ENCODE measurements at regions not wholly inside any gene's neighbourhood (a gene's known extent, or its start where the extent isn't known, plus 50 kb on each side); places are given as distances from the start of the nearest gene placed in this dataset.
"Not testable (repeated sequence)": the region's sequence is repeated elsewhere in the genome, so short reads cannot be mapped to it uniquely, and the experiment has no call there.

DNA sequence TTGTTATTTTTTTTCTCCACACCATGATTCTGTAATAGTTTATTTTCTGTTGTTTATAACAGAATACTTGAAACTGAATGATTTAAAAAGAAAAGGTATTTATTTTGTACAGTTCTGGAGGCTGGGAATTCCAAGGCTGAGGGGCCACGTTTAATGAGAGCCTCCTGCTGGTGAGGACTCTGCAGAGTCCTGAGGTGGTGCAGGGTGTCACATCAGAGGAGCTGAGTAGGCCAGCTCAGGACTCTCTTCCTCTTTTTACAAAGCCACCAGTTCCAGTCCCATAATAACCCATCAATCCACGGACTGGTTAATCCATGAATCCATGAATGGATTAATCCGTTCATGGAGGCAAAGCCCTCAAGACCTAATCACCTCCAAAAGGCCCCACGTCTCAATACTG is 71.6 kb downstream of the TFAP2A start:
- H3K9me3 ChIP-seq (ENCODE audit: control insufficient read depth, low read depth, low read length) = no peaks in the 10 kb centered on the region
- H3K27me3 ChIP-seq (ENCODE audit: control insufficient read depth, insufficient read depth, low read length) = no peaks in the 10 kb centered on the region
- H3K27ac ChIP-seq (ENCODE audit: low read length) = no peak overlapping the region
- H3K9ac ChIP-seq (ENCODE audit: low read length) = no peak overlapping the region
- H3K36me3 ChIP-seq (ENCODE audit: control insufficient read depth, low read depth, low read length) = no peaks in the 10 kb centered on the region
- no peaks in the 10 kb centered on the region for H3K4me1 ChIP-seq (ENCODE audit: control insufficient read depth, low read depth, low read length)
- H3K4me3 ChIP-seq (ENCODE audit: low read length) = no peak overlapping the region

DNA sequence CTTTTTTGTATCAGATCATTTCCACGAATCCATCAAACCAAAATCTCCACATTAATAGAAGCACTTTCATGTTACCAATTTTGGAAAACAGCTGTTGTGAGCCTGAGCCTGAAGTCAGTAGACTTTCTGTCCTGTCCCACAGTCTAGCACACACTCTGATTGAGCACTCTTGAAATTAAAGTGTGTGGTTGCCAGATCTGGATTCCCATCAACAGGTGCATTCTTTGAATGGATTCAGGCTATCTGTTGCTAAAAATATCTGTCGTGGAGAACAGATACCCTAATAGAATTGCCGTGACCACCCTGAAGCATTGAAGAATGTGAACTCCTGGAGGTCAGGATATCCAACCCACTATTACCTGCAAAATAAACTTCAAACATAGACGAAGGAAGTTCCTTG is 73.3 kb downstream of the TFAP2A start:
- Histone ChIP-seq H3K4me3 (ENCODE audit: low read length) (no peak overlapping the region), H3K9ac (ENCODE audit: low read length) (no peak overlapping the region), H3K27me3 (ENCODE audit: control insufficient read depth, insufficient read depth, low read length) (no peaks in the 10 kb centered on the region), H3K27ac (ENCODE audit: low read length) (no peak overlapping the region), H3K9me3 (ENCODE audit: control insufficient read depth, low read depth, low read length) (no peaks in the 10 kb centered on the region), H3K36me3 (ENCODE audit: control insufficient read depth, low read depth, low read length) (no peaks in the 10 kb centered on the region), H3K4me1 (ENCODE audit: control insufficient read depth, low read depth, low read length) (no peaks in the 10 kb centered on the region)

DNA sequence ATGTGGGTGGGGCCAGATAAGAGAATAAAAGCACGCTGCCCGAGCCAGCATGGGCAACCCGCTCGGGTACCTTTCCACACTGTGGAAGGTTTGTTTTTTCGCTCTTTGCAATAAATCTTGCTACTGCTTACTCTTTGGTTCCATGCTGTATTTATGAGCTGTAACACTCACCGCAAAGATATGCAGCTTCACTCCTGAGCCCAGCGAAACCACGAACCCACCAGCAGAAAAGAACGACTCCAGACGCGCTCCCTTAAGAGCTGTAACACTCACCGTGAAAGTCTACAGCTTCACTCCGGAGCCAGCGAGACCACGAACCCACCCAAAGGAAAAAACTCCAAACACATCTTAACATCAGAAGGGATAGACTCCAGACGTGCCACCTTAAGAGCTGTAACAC is 76.7 kb downstream of the TFAP2A start:
- H3K4me3 ChIP-seq (ENCODE audit: low read length) = no peak overlapping the region
- H3K36me3 ChIP-seq (ENCODE audit: control insufficient read depth, low read depth, low read length) = no peaks in the 10 kb centered on the region

DNA sequence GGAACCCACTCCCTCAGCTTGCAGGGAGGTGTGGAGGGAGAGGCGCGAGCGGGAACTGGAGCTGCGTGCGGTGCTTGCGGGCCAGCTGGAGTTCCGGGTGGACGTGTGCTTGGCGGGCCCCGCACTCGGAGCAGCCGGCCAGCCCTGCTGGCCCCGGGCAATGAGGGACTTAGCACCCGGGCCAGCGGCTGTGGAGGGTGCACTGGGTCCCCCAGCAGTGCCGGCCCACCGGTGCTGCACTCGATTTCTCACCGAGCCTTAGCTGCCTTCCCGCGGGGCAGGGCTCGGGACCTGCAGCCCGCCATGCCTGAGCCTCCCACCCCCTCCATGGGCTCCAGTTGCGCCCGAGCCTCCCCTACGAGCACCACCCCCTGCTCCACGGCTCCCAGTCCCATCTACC is 77.5 kb downstream of the TFAP2A start:
- H3K27ac ChIP-seq (ENCODE audit: low read length); H3K36me3 ChIP-seq (ENCODE audit: control insufficient read depth, low read depth, low read length); H3K27me3 ChIP-seq (ENCODE audit: control insufficient read depth, insufficient read depth, low read length); H3K9me3 ChIP-seq (ENCODE audit: control insufficient read depth, low read depth, low read length); H3K9ac ChIP-seq (ENCODE audit: low read length); H3K4me3 ChIP-seq (ENCODE audit: low read length); H3K4me1 ChIP-seq (ENCODE audit: control insufficient read depth, low read depth, low read length): not testable (repeated sequence)

More for the DNA sequence above, 76.7 kb downstream of the TFAP2A start:
- Histone ChIP-seq H3K9me3 (ENCODE audit: control insufficient read depth, low read depth, low read length) (no peaks in the 10 kb centered on the region), H3K4me1 (ENCODE audit: control insufficient read depth, low read depth, low read length) (no peaks in the 10 kb centered on the region), H3K27ac (ENCODE audit: low read length) (no peak overlapping the region), H3K27me3 (ENCODE audit: control insufficient read depth, insufficient read depth, low read length) (no peaks in the 10 kb centered on the region), H3K9ac (ENCODE audit: low read length) (no peak overlapping the region)

DNA sequence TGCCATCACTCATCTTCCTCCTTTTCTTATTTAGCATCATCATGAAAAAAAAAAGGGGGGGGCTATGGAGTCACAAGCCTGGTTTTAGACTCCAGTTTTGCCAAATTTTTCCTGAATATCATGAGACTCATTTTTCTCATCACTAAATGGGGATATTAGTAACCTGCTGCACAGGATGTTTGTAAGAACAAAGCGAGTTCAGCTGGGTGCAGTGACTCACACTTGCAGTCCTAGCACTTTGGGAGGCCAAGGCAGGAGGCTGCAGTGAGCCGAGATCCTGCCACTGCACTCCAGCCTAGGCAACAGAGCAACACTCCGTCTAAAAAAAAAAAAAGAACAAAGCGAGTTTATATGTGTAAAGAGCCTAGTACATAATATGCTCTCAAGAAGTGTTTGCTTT is 82.8 kb downstream of the TFAP2A start:
- Histone ChIP-seq H3K4me1 (ENCODE audit: control insufficient read depth, low read depth, low read length) (no peaks in the 10 kb centered on the region), H3K4me3 (ENCODE audit: low read length) (no peak overlapping the region), H3K9ac (ENCODE audit: low read length) (no peak overlapping the region), H3K27me3 (ENCODE audit: control insufficient read depth, insufficient read depth, low read length) (no peaks in the 10 kb centered on the region), H3K36me3 (ENCODE audit: control insufficient read depth, low read depth, low read length) (no peaks in the 10 kb centered on the region), H3K9me3 (ENCODE audit: control insufficient read depth, low read depth, low read length) (no peaks in the 10 kb centered on the region), H3K27ac (ENCODE audit: low read length) (no peak overlapping the region)

DNA sequence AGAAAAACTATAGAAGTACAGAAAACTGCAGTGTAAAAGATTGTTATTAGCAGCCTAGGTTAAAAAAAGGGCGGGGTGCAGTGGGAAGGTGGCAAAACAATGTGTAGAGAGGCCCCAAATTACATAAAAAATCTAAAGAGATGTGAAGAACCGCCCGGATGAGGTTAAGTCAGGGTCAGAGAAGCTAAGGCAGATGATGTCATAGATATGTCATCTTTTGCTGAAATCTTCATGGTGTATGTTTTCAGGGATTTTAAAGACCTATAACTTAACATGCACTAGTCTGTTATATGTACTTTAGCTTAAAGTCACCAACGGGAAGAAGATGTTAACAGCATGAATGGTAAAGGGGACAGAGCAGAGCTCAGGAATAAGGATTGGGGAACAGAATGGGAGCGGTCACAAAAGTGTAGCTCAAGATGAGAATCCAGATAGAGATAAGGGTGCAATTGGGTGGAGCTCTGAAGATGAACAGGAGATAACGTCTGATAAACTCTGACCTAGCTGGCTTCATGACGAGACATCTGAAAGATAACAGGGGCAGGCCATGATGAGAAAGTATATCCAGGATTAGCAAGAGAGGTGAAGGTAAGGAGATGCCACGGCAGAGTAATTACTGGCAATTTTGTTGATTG is 83.4 kb downstream of the TFAP2A start:
- Histone ChIP-seq H3K27me3 (ENCODE audit: control insufficient read depth, insufficient read depth, low read length) (no peaks in the 10 kb centered on the region), H3K4me3 (ENCODE audit: low read length) (no peak overlapping the region), H3K36me3 (ENCODE audit: control insufficient read depth, low read depth, low read length) (no peaks in the 10 kb centered on the region), H3K4me1 (ENCODE audit: control insufficient read depth, low read depth, low read length) (no peaks in the 10 kb centered on the region), H3K9ac (ENCODE audit: low read length) (no peak overlapping the region), H3K27ac (ENCODE audit: low read length) (no peak overlapping the region), H3K9me3 (ENCODE audit: control insufficient read depth, low read depth, low read length) (no peaks in the 10 kb centered on the region)

DNA sequence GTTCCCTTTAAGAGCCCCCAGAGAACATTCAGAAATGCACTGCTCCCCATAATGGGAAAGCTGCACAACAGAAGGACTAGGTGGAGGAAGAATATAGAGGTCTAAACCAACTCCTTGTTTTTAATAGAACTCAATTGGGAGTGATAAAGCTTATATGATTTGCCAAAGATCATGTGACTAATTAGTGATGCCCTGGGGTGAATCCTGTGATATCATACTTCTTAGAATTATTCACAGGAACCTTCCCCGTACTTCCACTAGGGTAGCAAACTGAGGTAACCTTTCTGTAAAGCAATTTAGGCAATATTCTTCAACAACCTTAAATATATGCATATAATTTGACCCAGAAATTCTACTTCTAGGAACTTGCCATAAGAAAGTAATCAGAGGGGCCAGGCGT is 84.4 kb downstream of the TFAP2A start:
- Histone ChIP-seq H3K4me1 (ENCODE audit: control insufficient read depth, low read depth, low read length) (no peaks in the 10 kb centered on the region), H3K9ac (ENCODE audit: low read length) (no peak overlapping the region), H3K27me3 (ENCODE audit: control insufficient read depth, insufficient read depth, low read length) (no peaks in the 10 kb centered on the region), H3K4me3 (ENCODE audit: low read length) (no peak overlapping the region), H3K9me3 (ENCODE audit: control insufficient read depth, low read depth, low read length) (no peaks in the 10 kb centered on the region), H3K27ac (ENCODE audit: low read length) (no peak overlapping the region), H3K36me3 (ENCODE audit: control insufficient read depth, low read depth, low read length) (no peaks in the 10 kb centered on the region)

DNA sequence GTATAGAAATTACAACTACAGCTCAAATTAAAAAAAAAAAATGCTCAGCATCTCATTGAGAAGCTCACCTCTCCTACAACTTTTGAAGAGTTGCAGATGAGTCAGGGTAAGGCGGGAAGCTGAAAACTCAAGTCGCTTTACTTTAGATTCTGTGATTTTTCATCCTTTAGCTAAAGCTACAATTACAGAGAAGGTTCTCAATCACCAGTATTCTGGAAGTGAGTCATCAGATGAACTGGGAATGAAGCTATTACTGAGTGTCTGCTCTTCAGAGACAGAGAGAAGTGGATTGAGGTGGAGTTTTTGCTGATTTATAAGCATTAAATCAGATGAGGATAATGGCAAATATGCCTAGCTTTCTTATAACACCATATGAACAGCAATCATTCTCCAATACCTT is 91.9 kb downstream of the TFAP2A start:
- Histone ChIP-seq H3K4me1 (ENCODE audit: control insufficient read depth, low read depth, low read length) (peaks cover 7% of the 10 kb centered on the region), H3K36me3 (ENCODE audit: control insufficient read depth, low read depth, low read length) (no peaks in the 10 kb centered on the region), H3K27ac (ENCODE audit: low read length) (no peak overlapping the region), H3K9me3 (ENCODE audit: control insufficient read depth, low read depth, low read length) (no peaks in the 10 kb centered on the region), H3K9ac (ENCODE audit: low read length) (no peak overlapping the region), H3K27me3 (ENCODE audit: control insufficient read depth, insufficient read depth, low read length) (no peaks in the 10 kb centered on the region), H3K4me3 (ENCODE audit: low read length) (no peak overlapping the region)

DNA sequence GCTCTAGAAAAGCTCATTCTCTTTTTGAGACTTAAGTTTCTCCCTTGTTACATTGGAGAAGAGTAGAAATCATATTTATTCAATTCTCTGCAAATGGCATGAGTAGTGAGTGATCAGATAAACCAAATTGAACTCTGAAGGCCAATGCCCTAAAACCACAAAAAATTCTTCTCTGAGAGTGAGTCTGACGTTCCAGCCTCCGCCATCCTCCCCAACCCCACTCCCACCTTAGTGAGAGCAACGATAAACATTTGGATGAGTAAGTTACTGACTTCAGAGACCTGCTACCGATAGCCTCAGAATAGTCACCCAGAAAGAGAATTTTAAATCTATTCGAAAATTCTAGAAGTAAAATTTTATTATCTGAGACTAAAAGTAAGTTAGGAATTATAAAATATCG is 94.6 kb downstream of the TFAP2A start:
- peaks cover 24% of the 10 kb centered on the region for H3K4me1 ChIP-seq (ENCODE audit: control insufficient read depth, low read depth, low read length)
- no peak overlapping the region for H3K27ac ChIP-seq (ENCODE audit: low read length)
- no peaks in the 10 kb centered on the region for H3K9me3 ChIP-seq (ENCODE audit: control insufficient read depth, low read depth, low read length)
- H3K27me3 ChIP-seq (ENCODE audit: control insufficient read depth, insufficient read depth, low read length) = no peaks in the 10 kb centered on the region
- H3K36me3 ChIP-seq (ENCODE audit: control insufficient read depth, low read depth, low read length) = no peaks in the 10 kb centered on the region
- no peak overlapping the region for H3K4me3 ChIP-seq (ENCODE audit: low read length)
- H3K9ac ChIP-seq (ENCODE audit: low read length) = no peak overlapping the region

DNA sequence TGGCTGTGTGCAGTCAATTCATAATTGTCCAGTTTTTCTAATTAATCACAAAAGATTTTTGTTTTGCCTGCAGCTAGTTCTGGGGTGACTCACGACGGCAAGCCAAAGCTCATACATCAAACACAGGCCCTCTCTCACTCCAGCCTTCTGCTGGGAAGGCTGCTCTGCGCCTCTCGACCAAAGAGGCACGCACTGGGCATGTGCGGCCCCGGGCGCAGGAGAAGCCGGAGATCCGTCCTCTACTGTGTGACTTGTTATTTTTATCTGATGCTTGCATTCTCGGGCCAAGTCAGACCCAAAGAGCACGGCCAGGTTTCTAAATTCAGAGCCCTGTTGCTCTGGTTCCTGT is 98.5 kb downstream of the TFAP2A start:
- Histone ChIP-seq H3K9ac (ENCODE audit: low read length) (no peak overlapping the region), H3K4me1 (ENCODE audit: control insufficient read depth, low read depth, low read length) (peaks cover 47% of the 10 kb centered on the region), H3K27ac (ENCODE audit: low read length) (no peak overlapping the region)

DNA sequence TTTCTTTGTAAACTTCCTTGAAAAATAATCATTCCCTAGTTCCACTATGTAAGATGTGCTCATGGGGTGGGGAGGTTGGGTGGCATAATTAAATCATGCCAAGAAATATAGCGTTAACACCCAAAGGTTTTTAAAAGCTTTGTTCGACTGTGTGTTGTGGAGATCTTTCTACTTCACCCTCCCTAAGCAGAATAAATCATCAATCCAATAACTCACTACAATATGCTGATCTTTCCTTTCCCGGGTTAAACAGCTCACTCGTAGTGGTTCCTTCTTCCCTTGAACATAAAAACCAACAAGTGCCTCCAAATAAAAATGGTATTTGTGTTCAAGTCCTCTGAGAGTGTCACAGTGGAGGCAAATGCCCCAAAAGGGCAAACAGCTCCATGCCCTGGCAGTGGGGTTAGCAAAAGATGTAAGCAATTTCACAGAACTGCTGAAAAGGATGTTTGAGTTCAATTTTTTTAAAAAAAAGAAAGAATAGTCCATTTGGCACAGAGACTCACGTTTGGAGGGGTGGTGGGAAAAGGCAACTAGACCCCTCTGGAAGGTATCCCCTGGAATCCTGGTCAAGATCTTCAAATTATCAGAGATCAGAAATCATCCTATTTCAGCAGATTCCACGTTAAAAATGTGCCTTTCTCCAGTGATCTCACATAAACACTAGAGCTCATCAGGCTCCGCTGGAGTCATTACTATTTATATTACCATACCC is 99.1 kb downstream of the TFAP2A start:
- H3K27me3 ChIP-seq (ENCODE audit: control insufficient read depth, insufficient read depth, low read length) = no peaks in the 10 kb centered on the region
- H3K36me3 ChIP-seq (ENCODE audit: control insufficient read depth, low read depth, low read length) = no peaks in the 10 kb centered on the region
- no peak overlapping the region for H3K27ac ChIP-seq (ENCODE audit: low read length)
- peaks cover 51% of the 10 kb centered on the region for H3K4me1 ChIP-seq (ENCODE audit: control insufficient read depth, low read depth, low read length)
- H3K4me3 ChIP-seq (ENCODE audit: low read length) = no peak overlapping the region
- no peak overlapping the region for H3K9ac ChIP-seq (ENCODE audit: low read length)
- H3K9me3 ChIP-seq (ENCODE audit: control insufficient read depth, low read depth, low read length) = no peaks in the 10 kb centered on the region

More for the DNA sequence above, 98.5 kb downstream of the TFAP2A start:
- Histone ChIP-seq H3K4me3 (ENCODE audit: low read length) (no peak overlapping the region), H3K27me3 (ENCODE audit: control insufficient read depth, insufficient read depth, low read length) (no peaks in the 10 kb centered on the region), H3K36me3 (ENCODE audit: control insufficient read depth, low read depth, low read length) (no peaks in the 10 kb centered on the region), H3K9me3 (ENCODE audit: control insufficient read depth, low read depth, low read length) (no peaks in the 10 kb centered on the region)

DNA sequence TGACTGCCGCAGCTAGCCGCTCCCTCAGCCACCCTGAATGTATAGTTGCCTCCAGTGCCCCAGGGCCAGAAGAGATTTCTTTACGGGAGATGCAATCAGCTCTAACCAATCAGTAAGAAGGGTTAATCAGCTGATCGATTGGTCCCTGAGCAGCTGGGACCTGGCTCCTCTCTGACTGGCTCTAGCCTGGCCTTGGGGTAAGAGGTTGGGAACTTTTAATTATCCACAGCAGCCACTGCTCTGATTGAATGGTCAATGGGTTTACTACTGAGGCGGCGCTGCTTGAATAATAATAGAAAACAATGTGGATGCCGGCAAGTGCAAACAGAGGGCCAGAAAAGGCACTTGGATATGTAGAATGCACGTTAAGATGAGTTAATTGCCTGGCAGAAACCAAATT is 99.8 kb downstream of the TFAP2A start:
- H3K36me3 ChIP-seq (ENCODE audit: control insufficient read depth, low read depth, low read length) = no peaks in the 10 kb centered on the region
- no peak overlapping the region for H3K27ac ChIP-seq (ENCODE audit: low read length)
- no peak overlapping the region for H3K4me3 ChIP-seq (ENCODE audit: low read length)
- no peak overlapping the region for H3K9ac ChIP-seq (ENCODE audit: low read length)
- peaks cover 58% of the 10 kb centered on the region for H3K4me1 ChIP-seq (ENCODE audit: control insufficient read depth, low read depth, low read length)
- H3K9me3 ChIP-seq (ENCODE audit: control insufficient read depth, low read depth, low read length) = no peaks in the 10 kb centered on the region
- no peaks in the 10 kb centered on the region for H3K27me3 ChIP-seq (ENCODE audit: control insufficient read depth, insufficient read depth, low read length)

Data from iPS-18a (cell line).